H4 (cell line): ENCODE measurements at regions not wholly inside any gene's neighbourhood (a gene's known extent, or its start where the extent isn't known, plus 50 kb on each side); places are given as distances from the start of the nearest gene placed in this dataset.

Experiments
- DNase-seq: peaks from one replicate; pipeline ENCODE4 v3.0.0-alpha.2; 2015; ENCODE audit warnings: low spot score

- DNase-seq = no peak
Observed at GRCh38 chr6:79305020-79305419, 70.5 kb upstream of the HMGN3 start.

GRCh38 chr6:79302341-79302740 is 67.9 kb upstream of the HMGN3 start:
- no peak for DNase-seq

GRCh38 chr6:79301290-79301689 is 66.8 kb upstream of the HMGN3 start:
- no peak for DNase-seq

- no peak for DNase-seq
Observed at GRCh38 chr6:79296211-79296610, 61.7 kb upstream of the HMGN3 start.
